H1 (cell line): ENCODE measurements at regions not wholly inside any gene's neighbourhood (a gene's known extent, or its start where the extent isn't known, plus 50 kb on each side); places are given as distances from the start of the nearest gene placed in this dataset.

Experiments used
- CREB1 ChIP-seq: IDR thresholded peaks from 2 replicates; pipeline ENCODE4 v1.6.1; 2012; ENCODE audit warnings: inconsistent platforms
- CTCF ChIP-seq, 3 experiments: IDR thresholded peaks; 1 replicate in 2 of 3; 2 replicates in 1 of 3; pipeline versions ENCODE4 v1.5.1 to v1.6.1; 2011; ENCODE audit warnings: low read length in 3 of 3, mild to moderate bottlenecking in 3 of 3, inconsistent platforms in 2 of 3, low read depth in 1 of 3, moderate library complexity in 1 of 3; ENCODE audit not compliant: insufficient read depth in 1 of 3; ENCODE audit errors: control extremely low read depth in 1 of 3
- EP300 ChIP-seq, 2 experiments: IDR thresholded peaks; 1 replicate in 1 of 2; 2 replicates in 1 of 2; pipeline ENCODE4 v1.6.1; 2011 to 2012; ENCODE audit warnings: low read depth in 2 of 2, low read length in 2 of 2, mild to moderate bottlenecking in 2 of 2, borderline replicate concordance in 1 of 2, inconsistent platforms in 1 of 2, moderate library complexity in 1 of 2
- EZH2 ChIP-seq: fragments of 200-600 bp; sonication (generic); IDR thresholded peaks from 2 replicates; pipeline ENCODE4 v1.7.1; 2012; ENCODE audit warnings: low read depth, mild to moderate bottlenecking, moderate library complexity, low read length, inconsistent platforms; ENCODE audit not compliant: severe bottlenecking
- HDAC6 ChIP-seq: IDR thresholded peaks from one replicate; pipeline ENCODE4 v1.7.1; 2012; ENCODE audit warnings: low read depth, mild to moderate bottlenecking, inconsistent platforms, low read length, moderate library complexity
- KDM1A ChIP-seq: fragments of 200-600, 300-600 bp; sonication (generic); IDR thresholded peaks from 2 replicates; pipeline ENCODE4 v1.7.1; 2016; ENCODE audit warnings: mild to moderate bottlenecking, low read length, borderline replicate concordance
- NANOG ChIP-seq: IDR thresholded peaks from 2 replicates; pipeline ENCODE4 v1.6.1; 2011; ENCODE audit warnings: low read length, low read depth, mild to moderate bottlenecking, inconsistent platforms; ENCODE audit not compliant: insufficient read depth, poor library complexity, severe bottlenecking
- POLR2A ChIP-seq, 2 experiments: IDR thresholded peaks; 1 replicate in 1 of 2; 2 replicates in 1 of 2; pipeline ENCODE4 v1.6.1; 2011; ENCODE audit warnings: low read depth in 2 of 2, low read length in 2 of 2, mild to moderate bottlenecking in 2 of 2; ENCODE audit errors: control extremely low read depth in 1 of 2
- RAD21 ChIP-seq, 2 experiments: IDR thresholded peaks in 1 of 2; conservative IDR thresholded peaks in 1 of 2; 2 replicates each; pipeline ENCODE4 v1.6.1; 2011; ENCODE audit warnings: low read depth in 2 of 2, low read length in 2 of 2, improper control_type of control experiment in 1 of 2, inconsistent platforms in 1 of 2, mild to moderate bottlenecking in 1 of 2, moderate library complexity in 1 of 2
- RFX5 ChIP-seq: IDR thresholded peaks from 2 replicates; pipeline ENCODE4 v1.6.1; 2011; ENCODE audit warnings: low read depth, low read length, improper control_type of control experiment, borderline replicate concordance
- TAF1 ChIP-seq: IDR thresholded peaks from 2 replicates; pipeline ENCODE4 v1.6.1; 2011; ENCODE audit warnings: mild to moderate bottlenecking, low read depth, low read length

GRCh38 chr3:86869566-86869965, 121.4 kb downstream of the VGLL3 start:
- TF ChIP-seq TAF1, result no peak
- no peak for TF ChIP-seq RAD21 (IDR thresholded peaks at IDR 0.05 in 1 of 2, conservative IDR thresholded peaks at IDR 0.05 in 1 of 2; ENCODE audit: low read depth in 2 of 2, low read length in 2 of 2)
- TF ChIP-seq NANOG, result no peak
- TF ChIP-seq RFX5, result no peak
- TF ChIP-seq CREB1, result no peak
- no peak for TF ChIP-seq POLR2A (IDR thresholded peaks at IDR 0.05; ENCODE audit: control extremely low read depth in 1 of 2, low read depth in 2 of 2, low read length in 2 of 2)
- TF ChIP-seq EZH2, result no peak
- no peak for TF ChIP-seq HDAC6
- no peak for TF ChIP-seq CTCF (IDR thresholded peaks at IDR 0.05; ENCODE audit: control extremely low read depth in 1 of 3, insufficient read depth in 1 of 3, low read depth in 1 of 3, low read length in 3 of 3)
- TF ChIP-seq EP300 (IDR thresholded peaks at IDR 0.05; ENCODE audit: borderline replicate concordance in 1 of 2, low read depth in 2 of 2, low read length in 2 of 2), result no peak
- no peak for TF ChIP-seq KDM1A
